ENCODE measurements at regions not wholly inside any gene's neighbourhood (a gene's known extent, or its start where the extent isn't known, plus 50 kb on each side); places are given as distances from the start of the nearest gene placed in this dataset.

- Histone ChIP-seq H3K4me3 (ENCODE audit: control insufficient read depth in 1 of 2, extremely low read depth in 1 of 2, low read length in 1 of 2) (no peak overlapping the region), H3K27ac (ENCODE audit: low read length) (peak overlapping the region; percentile 100), H3K27me3 (replicated peaks in 1 of 2; ENCODE audit: control insufficient read depth in 2 of 2, extremely low read depth in 1 of 2, insufficient read depth in 2 of 2, low read length in 1 of 2) (no peaks in the 10 kb centered on the region), H3K36me3 (ENCODE audit: control insufficient read depth in 2 of 2, extremely low read depth in 1 of 2, insufficient read depth in 1 of 2, low read length in 1 of 2) (no peaks in the 10 kb centered on the region), H3K4me1 (ENCODE audit: control insufficient read depth in 1 of 2, extremely low read depth in 1 of 2, insufficient read depth in 2 of 2, low read length in 2 of 2) (peaks cover 59 to 98% of the 10 kb centered on the region in 2 experiments), H3K9me3 (no peaks in the 10 kb centered on the region)
- Mint-ChIP-seq H3K27ac (peak overlapping the region; percentile 93 to 100), H3K36me3 (no peaks in the 10 kb centered on the region), H3K27me3 (no peaks in the 10 kb centered on the region), H3K9me3 (no peaks in the 10 kb centered on the region), H3K4me1 (peaks cover 94 to 95% (median 94%) of the 10 kb centered on the region in 3 donors), H3K4me3 (peak overlapping the region in 2 of 3 donors; percentile 31 to 70)
- ChIA-PET CTCF (interaction anchor here (0.6 to 2.1 kb wide), 4 partner anchors 32 to 440 kb away, joined by 4 to 6 read pairs (median 4); no protein-coding TSS in a partner anchor), POLR2A (interaction anchor here (0.5 to 2.5 kb wide), 6 partner anchors 8 to 57 kb away, joined by 3 to 7 read pairs (median 4); no protein-coding TSS in a partner anchor)
- DNase-seq (no peak), ATAC-seq (replicated peaks in 1 of 4) (no peak)
- WGBS (ENCODE audit: insufficient coverage) = no CpG with 5 or more reads among the region's 1 CpG
Measured at GRCh38 chr2:43171789-43172188, 54.6 kb downstream of the ZFP36L2 start.

DNA sequence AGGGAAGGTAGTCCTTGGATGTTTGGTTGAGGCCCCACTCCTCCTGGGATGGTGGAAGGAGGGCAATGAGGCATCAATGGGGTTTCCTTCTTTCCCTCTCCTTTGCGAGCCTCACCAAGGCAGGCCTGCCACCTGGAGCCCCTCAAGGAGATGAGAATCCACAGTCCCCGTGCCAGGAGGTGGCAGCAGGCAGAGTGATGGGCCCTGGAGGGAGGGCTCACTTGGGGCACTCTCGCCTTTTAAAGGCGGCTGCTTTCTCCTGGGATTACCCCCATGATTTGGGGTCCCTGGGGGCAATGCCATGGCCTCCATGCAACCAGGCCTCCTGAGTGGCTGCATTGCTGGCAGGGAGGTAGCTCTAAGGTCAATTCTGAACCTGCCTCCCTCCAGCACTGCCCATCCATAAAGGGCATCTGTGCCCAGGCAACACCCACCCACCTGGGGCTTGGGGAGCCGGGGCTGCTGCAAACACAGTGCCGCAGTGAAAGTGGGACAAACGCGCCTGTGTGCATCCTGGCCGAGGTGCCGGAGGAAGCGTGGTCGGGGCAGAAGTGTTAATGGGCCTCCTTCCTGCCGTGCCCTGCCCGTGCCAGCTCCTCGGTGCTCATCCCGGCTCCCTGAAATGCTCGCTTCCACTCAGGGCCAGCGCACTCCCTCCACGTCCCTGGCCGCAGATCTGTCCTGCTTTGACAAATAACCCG lies 55.9 kb downstream of the ZFP36L2 start:
- H3K27ac Mint-ChIP-seq = peak overlapping the region; percentile 99 to 100
- peak in 7 of 35 experiments; percentile 27 to 53 (median 35) for DNase-seq
- H3K27ac ChIP-seq (ENCODE audit: low read length) = peak overlapping the region; percentile 100
- H3K36me3 ChIP-seq (ENCODE audit: control insufficient read depth in 2 of 2, extremely low read depth in 1 of 2, insufficient read depth in 1 of 2, low read length in 1 of 2) = no peaks in the 10 kb centered on the region
- CTCF ChIA-PET = interaction anchor here (0.9 to 3.6 kb wide), 7 partner anchors 31 to 58 kb away, joined by 3 to 12 read pairs (median 5); no protein-coding TSS in a partner anchor
- H3K9me3 ChIP-seq = no peaks in the 10 kb centered on the region
- no peaks in the 10 kb centered on the region for H3K9me3 Mint-ChIP-seq
- peak overlapping the region; percentile 70 to 85 (median 75) for H3K4me3 Mint-ChIP-seq
- peak overlapping the region in 1 of 2 donors; percentile 24 for H3K4me3 ChIP-seq (ENCODE audit: control insufficient read depth in 1 of 2, extremely low read depth in 1 of 2, low read length in 1 of 2)
- H3K27me3 ChIP-seq (replicated peaks in 1 of 2; ENCODE audit: control insufficient read depth in 2 of 2, extremely low read depth in 1 of 2, insufficient read depth in 2 of 2, low read length in 1 of 2) = no peaks in the 10 kb centered on the region
- peaks cover 85 to 88% (median 86%) of the 10 kb centered on the region in 3 donors for H3K4me1 Mint-ChIP-seq
- no peak for ATAC-seq (replicated peaks in 1 of 4)
- WGBS (ENCODE audit: insufficient coverage) = 12% methylated on average over 20 of the region's 21 CpGs
- H3K27me3 Mint-ChIP-seq = no peaks in the 10 kb centered on the region
- H3K4me1 ChIP-seq (ENCODE audit: control insufficient read depth in 1 of 2, extremely low read depth in 1 of 2, insufficient read depth in 2 of 2, low read length in 2 of 2) = peaks cover 54 to 90% of the 10 kb centered on the region in 2 experiments
- POLR2A ChIA-PET = interaction anchor here (1.3 to 2.5 kb wide), 3 partner anchors 52 to 59 kb away, joined by 4 to 7 read pairs (median 6); no protein-coding TSS in a partner anchor
- no peaks in the 10 kb centered on the region for H3K36me3 Mint-ChIP-seq

GRCh38 chr2:43169987-43170386 lies 56.4 kb downstream of the ZFP36L2 start:
- H3K9me3 Mint-ChIP-seq = no peaks in the 10 kb centered on the region
- H3K4me1 ChIP-seq (ENCODE audit: control insufficient read depth in 1 of 2, extremely low read depth in 1 of 2, insufficient read depth in 2 of 2, low read length in 2 of 2) = peaks cover 48 to 90% of the 10 kb centered on the region in 2 experiments
- H3K9me3 ChIP-seq = no peaks in the 10 kb centered on the region
- no peaks in the 10 kb centered on the region for H3K36me3 ChIP-seq (ENCODE audit: control insufficient read depth in 2 of 2, extremely low read depth in 1 of 2, insufficient read depth in 1 of 2, low read length in 1 of 2)
- H3K27ac ChIP-seq (ENCODE audit: low read length) = peak overlapping the region; percentile 100
- ChIA-PET POLR2A (interaction anchor here (1.4 to 2.5 kb wide), 2 partner anchors 52 kb away, joined by 6 to 7 read pairs; no protein-coding TSS in a partner anchor), CTCF (interaction anchor here (0.9 to 3.6 kb wide), 6 partner anchors 36 to 59 kb away, joined by 3 to 12 read pairs (median 7); no protein-coding TSS in a partner anchor)
- no peaks in the 10 kb centered on the region for H3K27me3 Mint-ChIP-seq
- H3K27me3 ChIP-seq (replicated peaks in 1 of 2; ENCODE audit: control insufficient read depth in 2 of 2, extremely low read depth in 1 of 2, insufficient read depth in 2 of 2, low read length in 1 of 2) = no peaks in the 10 kb centered on the region
- ATAC-seq (replicated peaks in 1 of 4) (peak; percentile 11 to 34 (median 29)), DNase-seq (peak; percentile 35 to 78 (median 61))
- peak overlapping the region; percentile 70 to 85 (median 75) for H3K4me3 Mint-ChIP-seq
- peak overlapping the region; percentile 24 to 30 for H3K4me3 ChIP-seq (ENCODE audit: control insufficient read depth in 1 of 2, extremely low read depth in 1 of 2, low read length in 1 of 2)
- H3K27ac Mint-ChIP-seq = peak overlapping the region; percentile 99 to 100
- peaks cover 85 to 86% (median 86%) of the 10 kb centered on the region in 3 donors for H3K4me1 Mint-ChIP-seq
- no peaks in the 10 kb centered on the region for H3K36me3 Mint-ChIP-seq
- 36% methylated on average over 1 of the region's 9 CpGs for whole genome bisulfite sequencing (ENCODE audit: insufficient coverage)

DNA sequence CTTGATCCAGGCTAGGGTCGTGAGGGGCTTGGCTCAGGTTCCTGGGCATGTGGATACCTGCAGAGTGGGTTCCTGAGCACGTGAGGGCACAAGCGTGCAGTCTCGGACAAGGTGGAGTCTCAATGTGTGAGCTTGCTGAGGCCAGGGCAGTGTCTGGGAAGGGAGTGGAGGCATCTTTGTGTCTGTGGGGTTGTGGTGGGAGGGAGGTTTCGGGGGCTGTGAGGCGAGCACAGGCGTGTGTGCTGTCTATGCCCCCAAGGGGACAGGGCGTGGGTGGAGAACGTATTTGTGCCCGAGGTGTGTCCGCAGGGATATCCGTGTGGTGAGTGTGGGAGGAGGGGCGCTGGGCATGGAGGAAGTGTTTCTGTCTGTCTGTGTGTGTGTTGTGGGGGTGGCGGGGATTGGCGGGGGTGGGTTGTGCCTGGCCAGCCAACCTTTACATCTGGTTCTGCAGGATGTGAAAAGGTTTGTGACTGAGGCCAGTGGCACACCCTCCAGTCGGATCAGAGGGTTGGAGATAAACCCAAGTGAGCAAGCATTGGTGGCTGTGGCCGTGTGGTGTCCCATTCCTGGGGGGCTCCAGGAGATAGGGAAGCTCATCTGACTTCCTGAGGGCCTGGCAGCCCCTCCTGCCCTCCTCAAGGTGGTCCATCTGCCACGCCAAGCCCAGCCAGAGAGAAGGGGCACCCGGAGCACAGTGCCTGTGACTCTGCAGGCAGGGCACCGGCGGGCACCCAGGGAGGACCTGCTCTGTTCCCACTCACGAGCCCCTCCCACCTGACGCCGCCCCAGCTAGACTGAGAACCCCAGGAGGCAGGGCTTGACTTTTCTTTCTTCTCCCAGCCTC lies 57.1 kb downstream of the ZFP36L2 start:
- Mint-ChIP-seq H3K36me3 (no peaks in the 10 kb centered on the region), H3K4me3 (peak overlapping the region; percentile 70 to 85 (median 75)), H3K9me3 (no peaks in the 10 kb centered on the region), H3K27ac (peak overlapping the region; percentile 99 to 100), H3K4me1 (peaks cover 82 to 84% (median 83%) of the 10 kb centered on the region in 3 donors), H3K27me3 (no peaks in the 10 kb centered on the region)
- CTCF ChIA-PET = interaction anchor here in 1 of 2 donors (0.9 to 3.6 kb wide), 6 partner anchors 35 to 59 kb away, joined by 3 to 12 read pairs (median 6); no protein-coding TSS in a partner anchor
- Histone ChIP-seq H3K27me3 (replicated peaks in 1 of 2; ENCODE audit: control insufficient read depth in 2 of 2, extremely low read depth in 1 of 2, insufficient read depth in 2 of 2, low read length in 1 of 2) (no peaks in the 10 kb centered on the region), H3K9me3 (no peaks in the 10 kb centered on the region), H3K27ac (ENCODE audit: low read length) (peak overlapping the region; percentile 100), H3K4me1 (ENCODE audit: control insufficient read depth in 1 of 2, extremely low read depth in 1 of 2, insufficient read depth in 2 of 2, low read length in 2 of 2) (peaks cover 45 to 90% of the 10 kb centered on the region in 2 experiments), H3K36me3 (ENCODE audit: control insufficient read depth in 2 of 2, extremely low read depth in 1 of 2, insufficient read depth in 1 of 2, low read length in 1 of 2) (no peaks in the 10 kb centered on the region), H3K4me3 (ENCODE audit: control insufficient read depth in 1 of 2, extremely low read depth in 1 of 2, low read length in 1 of 2) (peak overlapping the region; percentile 21 to 30)
- WGBS (ENCODE audit: insufficient coverage) = 50% methylated on average over 19 of the region's 24 CpGs
- POLR2A ChIA-PET = interaction anchor here (0.6 to 2.5 kb wide), 4 partner anchors 30 to 60 kb away, joined by 3 to 7 read pairs (median 5); no protein-coding TSS in a partner anchor
- peak in 11 of 35 experiments; percentile 18 to 51 (median 37) for DNase-seq
- ATAC-seq (replicated peaks in 1 of 4) = peak; percentile 15 to 35 (median 30)

GRCh38 chr2:43168016-43168369 lies 58.4 kb downstream of the ZFP36L2 start:
- peaks cover 78 to 81% (median 80%) of the 10 kb centered on the region in 3 donors for H3K4me1 Mint-ChIP-seq
- no peak for ATAC-seq (replicated peaks in 1 of 4)

More at GRCh38 chr2:43168016-43168369, 58.4 kb downstream of the ZFP36L2 start:
- peak overlapping the region; percentile 100 for H3K27ac ChIP-seq (ENCODE audit: low read length)
- POLR2A ChIA-PET = no interaction called here
- CTCF ChIA-PET = interaction anchor here (0.5 to 3.6 kb wide), 5 partner anchors 41 to 62 kb away, joined by 3 to 12 read pairs (median 3); no protein-coding TSS in a partner anchor
- no peaks in the 10 kb centered on the region for H3K36me3 ChIP-seq (ENCODE audit: control insufficient read depth in 2 of 2, extremely low read depth in 1 of 2, insufficient read depth in 1 of 2, low read length in 1 of 2)
- peak overlapping the region; percentile 31 to 70 (median 43) for H3K4me3 Mint-ChIP-seq
- no peak for DNase-seq
- no peaks in the 10 kb centered on the region for H3K9me3 Mint-ChIP-seq
- 100% methylated on average over 1 of the region's 1 CpG for WGBS (ENCODE audit: insufficient coverage)
- H3K27me3 ChIP-seq (replicated peaks in 1 of 2; ENCODE audit: control insufficient read depth in 2 of 2, extremely low read depth in 1 of 2, insufficient read depth in 2 of 2, low read length in 1 of 2) = no peaks in the 10 kb centered on the region
- H3K27me3 Mint-ChIP-seq = no peaks in the 10 kb centered on the region
- no peak overlapping the region for H3K4me3 ChIP-seq (ENCODE audit: control insufficient read depth in 1 of 2, extremely low read depth in 1 of 2, low read length in 1 of 2)
- H3K9me3 ChIP-seq = no peaks in the 10 kb centered on the region
- H3K27ac Mint-ChIP-seq = peak overlapping the region; percentile 99 to 100
- H3K36me3 Mint-ChIP-seq = no peaks in the 10 kb centered on the region
- peaks cover 41 to 85% of the 10 kb centered on the region in 2 experiments for H3K4me1 ChIP-seq (ENCODE audit: control insufficient read depth in 1 of 2, extremely low read depth in 1 of 2, insufficient read depth in 2 of 2, low read length in 2 of 2)

Data from T-cell (primary cell).